Astrocyte of the spinal cord (primary cell): ENCODE measurements at regions not wholly inside any gene's neighbourhood (a gene's known extent, or its start where the extent isn't known, plus 50 kb on each side); places are given as distances from the start of the nearest gene placed in this dataset.

Experiments used
- DNase-seq: peaks from one replicate; pipeline ENCODE4 v3.0.0; 2011; ENCODE audit warnings: low read depth, low spot score
- H3K4me3 ChIP-seq: 2 replicates; pipeline ENCODE4 v1.5.1; 2011; ENCODE audit warnings: low read depth, mild to moderate bottlenecking, low read length, moderate library complexity
- in situ Hi-C: cut with HindIII; loops from 2 replicates; pipeline ENCODE4 v1.10.0; 2017; ENCODE audit warnings: low sequenced_read_pairs
- TF ChIP-seq, protein P1 (sequence below): IDR thresholded peaks from 2 replicates; pipeline ENCODE4 v1.5.1; 2012; ENCODE audit warnings: low read depth, mild to moderate bottlenecking, low read length, inconsistent platforms

DNA sequence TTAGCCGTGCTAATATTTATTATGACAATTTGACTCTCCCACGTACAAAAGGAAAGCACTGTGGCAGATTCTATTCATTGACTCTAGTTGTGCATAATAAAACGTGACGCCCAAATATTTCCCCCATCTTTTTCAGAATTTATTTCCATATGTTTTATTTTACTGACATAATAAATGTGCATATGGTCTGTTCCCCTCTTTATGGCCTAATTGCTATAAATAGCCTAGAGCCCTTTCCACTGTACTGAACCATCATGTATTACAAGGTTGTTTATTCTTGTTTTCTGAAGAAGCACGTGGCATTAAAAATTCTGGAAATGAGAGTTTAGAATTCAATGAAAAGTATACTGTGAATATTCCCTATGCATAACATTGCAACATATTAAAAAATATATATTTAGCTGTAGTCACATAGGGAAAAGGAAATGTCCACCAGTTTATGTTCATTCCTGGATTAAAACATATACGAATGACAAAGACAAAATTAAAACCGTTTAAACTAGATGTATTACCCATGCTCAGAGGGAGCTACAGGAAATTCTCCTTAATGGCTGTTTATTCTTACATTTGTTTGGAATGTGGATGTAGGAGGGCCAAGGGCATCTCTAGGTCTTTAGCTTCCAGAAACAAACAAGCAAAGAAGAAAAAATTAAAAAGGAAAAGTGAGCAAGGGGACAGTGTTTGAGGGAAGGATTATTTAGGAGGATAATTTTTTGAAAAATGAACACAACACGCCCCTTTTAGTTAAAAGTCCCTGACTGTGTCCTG lies 122.1 kb upstream of the MMADHC start:
- DNase-seq = no peak
- H3K4me3 ChIP-seq = no peak overlapping the region
- TF ChIP-seq, protein P1, sequence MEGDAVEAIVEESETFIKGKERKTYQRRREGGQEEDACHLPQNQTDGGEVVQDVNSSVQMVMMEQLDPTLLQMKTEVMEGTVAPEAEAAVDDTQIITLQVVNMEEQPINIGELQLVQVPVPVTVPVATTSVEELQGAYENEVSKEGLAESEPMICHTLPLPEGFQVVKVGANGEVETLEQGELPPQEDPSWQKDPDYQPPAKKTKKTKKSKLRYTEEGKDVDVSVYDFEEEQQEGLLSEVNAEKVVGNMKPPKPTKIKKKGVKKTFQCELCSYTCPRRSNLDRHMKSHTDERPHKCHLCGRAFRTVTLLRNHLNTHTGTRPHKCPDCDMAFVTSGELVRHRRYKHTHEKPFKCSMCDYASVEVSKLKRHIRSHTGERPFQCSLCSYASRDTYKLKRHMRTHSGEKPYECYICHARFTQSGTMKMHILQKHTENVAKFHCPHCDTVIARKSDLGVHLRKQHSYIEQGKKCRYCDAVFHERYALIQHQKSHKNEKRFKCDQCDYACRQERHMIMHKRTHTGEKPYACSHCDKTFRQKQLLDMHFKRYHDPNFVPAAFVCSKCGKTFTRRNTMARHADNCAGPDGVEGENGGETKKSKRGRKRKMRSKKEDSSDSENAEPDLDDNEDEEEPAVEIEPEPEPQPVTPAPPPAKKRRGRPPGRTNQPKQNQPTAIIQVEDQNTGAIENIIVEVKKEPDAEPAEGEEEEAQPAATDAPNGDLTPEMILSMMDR = no peak
- in situ Hi-C loops = no loop called here

DNA sequence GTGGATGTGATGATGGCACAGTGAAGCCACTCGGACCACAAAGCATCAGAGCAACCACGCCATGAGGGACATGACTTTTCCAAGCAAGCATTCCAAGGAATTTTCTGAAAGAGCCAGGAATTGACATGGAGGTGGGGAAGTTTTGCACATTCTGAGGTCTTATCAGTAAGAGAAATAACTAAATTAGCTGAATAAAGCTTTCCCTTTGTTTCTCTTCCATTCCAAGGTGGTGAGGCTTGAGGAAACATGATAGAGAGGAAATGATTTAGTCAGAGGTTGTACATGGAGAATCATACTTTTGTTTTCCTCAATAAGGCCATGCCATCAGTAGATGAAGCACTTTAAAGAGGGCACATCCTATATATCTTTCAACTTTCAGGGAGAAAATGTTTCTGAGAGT lies 115.7 kb upstream of the MMADHC start:
- TF ChIP-seq, protein P1 = no peak
- peak; percentile 16 for DNase-seq

DNA sequence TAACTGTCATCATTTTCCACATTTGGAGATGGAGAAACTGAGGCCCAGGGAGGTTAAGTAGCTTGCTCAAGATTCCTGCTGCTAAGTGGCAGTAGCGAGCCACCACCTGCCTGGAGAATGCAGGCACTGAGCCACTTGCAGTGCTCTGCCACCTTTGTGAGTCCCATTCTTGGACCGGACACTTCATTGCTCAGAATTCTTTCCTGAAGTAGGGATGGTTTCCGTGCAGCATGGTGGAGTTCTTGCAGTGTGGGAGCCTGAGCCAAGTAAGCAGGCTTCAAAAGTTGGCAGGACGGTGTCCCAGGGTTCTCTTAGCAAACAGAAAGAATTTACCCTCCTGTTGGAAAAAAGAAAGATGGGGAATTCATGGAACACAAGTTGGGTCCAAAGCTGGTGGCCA lies 115.0 kb upstream of the MMADHC start:
- no peak for DNase-seq
- TF ChIP-seq, protein P1 = no peak
- in situ Hi-C loops = no loop called here
- H3K4me3 ChIP-seq = no peak overlapping the region

More for the DNA sequence above, 115.7 kb upstream of the MMADHC start:
- no peak overlapping the region for H3K4me3 ChIP-seq
- in situ Hi-C loops = no loop called here

DNA sequence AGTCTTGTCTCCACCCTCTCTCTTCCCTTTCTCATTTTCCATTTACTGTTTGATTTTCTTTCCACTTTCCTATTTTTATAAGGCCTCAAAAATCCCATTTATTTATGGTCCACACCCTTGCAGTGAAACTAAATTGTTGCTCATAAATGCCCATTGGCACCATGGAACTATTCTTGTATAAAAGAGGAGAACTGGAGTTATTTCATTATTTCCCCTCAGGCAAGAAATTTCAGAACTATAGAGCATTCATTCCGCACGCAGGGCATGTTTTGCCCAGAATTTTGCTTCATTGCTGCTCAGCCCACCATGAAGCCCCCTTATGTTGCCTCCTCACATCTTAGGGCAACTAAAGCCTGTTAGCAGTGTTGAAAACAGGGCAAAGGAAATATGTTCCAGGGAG lies 113.7 kb upstream of the MMADHC start:
- TF ChIP-seq, protein P1 = no peak
- in situ Hi-C loops = no loop called here
- DNase-seq = no peak
- H3K4me3 ChIP-seq = no peak overlapping the region

DNA sequence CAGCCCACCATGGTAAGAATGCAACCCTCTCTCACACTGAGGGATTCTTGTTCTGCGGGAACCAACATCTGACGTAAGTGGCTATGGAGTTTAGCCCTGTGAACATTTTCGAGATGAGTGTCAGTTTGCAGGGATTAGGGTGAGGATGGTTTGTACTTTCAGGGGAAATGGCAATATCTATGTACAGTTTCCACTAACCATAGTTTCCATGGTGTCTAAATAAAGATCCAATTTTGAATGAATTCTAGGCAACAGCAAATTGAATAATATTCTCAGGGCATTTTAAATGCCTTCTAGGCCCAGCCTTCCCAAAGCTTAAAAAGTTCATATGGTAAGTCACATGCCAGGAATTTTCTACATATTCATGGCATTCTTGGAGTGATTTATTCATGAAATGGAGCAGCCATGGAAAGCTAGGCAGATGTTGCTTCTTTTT lies 105.4 kb upstream of the MMADHC start:
- TF ChIP-seq, protein P1 = no peak
- in situ Hi-C loops = no loop called here
- DNase-seq = no peak
- no peak overlapping the region for H3K4me3 ChIP-seq

DNA sequence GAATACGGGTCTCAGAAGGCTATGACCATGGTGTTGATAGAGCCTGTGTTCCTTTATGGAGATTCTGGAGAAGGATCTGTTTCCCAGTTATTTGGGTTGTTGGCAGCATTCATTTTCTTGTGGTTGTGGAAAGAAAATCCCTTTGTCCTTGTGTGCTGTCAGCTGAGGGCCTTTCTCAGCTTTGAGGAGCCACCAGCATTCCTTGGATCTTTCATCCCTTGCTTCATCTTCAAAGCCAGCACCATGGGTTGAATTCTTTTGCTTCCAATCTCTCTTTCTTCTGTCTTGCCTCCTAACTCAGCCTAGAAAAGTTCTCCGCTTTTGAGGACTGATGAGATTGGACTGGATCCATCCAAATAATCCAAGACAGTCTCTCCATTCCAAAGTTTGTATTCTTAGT lies 103.2 kb upstream of the MMADHC start:
- no peak overlapping the region for H3K4me3 ChIP-seq
- TF ChIP-seq, protein P1 = no peak
- no peak for DNase-seq
- in situ Hi-C loops = no loop called here
